ENCODE measurements at regions not wholly inside any gene's neighbourhood (a gene's known extent, or its start where the extent isn't known, plus 50 kb on each side); places are given as distances from the start of the nearest gene placed in this dataset.
"Not testable (repeated sequence)": the region's sequence is repeated elsewhere in the genome, so short reads cannot be mapped to it uniquely, and the experiment has no call there.

DNA sequence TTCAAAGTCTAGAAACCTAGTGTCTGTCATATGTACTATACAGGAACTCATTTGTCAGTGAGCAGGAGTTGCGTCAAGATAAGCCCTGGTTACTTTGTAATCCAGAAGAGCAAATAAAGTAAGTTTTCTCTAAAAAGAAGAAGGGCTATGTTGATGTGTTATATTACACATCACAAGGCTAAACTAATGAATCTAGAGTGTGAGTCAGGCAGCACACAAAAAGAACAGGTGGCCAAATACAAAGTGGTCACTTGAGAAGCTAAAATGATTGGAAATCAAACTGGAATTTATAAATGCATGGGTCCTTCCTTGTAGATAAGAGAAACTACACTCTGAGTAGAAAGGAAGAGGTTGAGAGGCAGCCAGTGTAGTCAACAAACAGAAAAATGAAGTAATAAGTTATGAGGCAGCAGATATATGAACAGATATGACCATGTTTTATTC lies 771.6 kb downstream of the DIPK2A start:
- DNase-seq (ENCODE audit: extremely low read depth in 1 of 11, low read depth in 9 of 11, low spot score in 4 of 11) = no peak

GRCh38 chr3:144744473-144744872 lies 772.9 kb downstream of the DIPK2A start:
- no peak for DNase-seq (ENCODE audit: extremely low read depth in 1 of 11, low read depth in 9 of 11, low spot score in 4 of 11)

DNA sequence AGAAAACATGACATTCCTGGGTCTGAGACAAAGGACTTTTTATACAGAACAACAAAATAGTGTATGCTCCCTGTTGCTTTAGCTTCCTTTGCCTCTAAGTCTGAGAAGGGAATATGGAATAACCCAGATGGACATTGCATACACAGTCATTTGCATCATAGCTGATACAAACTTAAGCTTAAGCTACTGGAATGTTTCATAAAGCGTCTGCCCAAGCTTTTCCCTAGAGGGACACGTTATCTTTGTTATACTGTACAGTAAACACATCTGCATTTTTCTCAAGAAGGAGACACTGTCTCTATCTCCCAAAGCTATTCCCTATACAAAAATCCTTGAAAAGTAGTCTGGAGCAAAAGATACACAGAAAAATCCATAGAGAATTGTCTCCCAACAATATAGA lies 775.0 kb downstream of the DIPK2A start:
- no peak for DNase-seq (ENCODE audit: extremely low read depth in 1 of 11, low read depth in 9 of 11, low spot score in 4 of 11)

DNA sequence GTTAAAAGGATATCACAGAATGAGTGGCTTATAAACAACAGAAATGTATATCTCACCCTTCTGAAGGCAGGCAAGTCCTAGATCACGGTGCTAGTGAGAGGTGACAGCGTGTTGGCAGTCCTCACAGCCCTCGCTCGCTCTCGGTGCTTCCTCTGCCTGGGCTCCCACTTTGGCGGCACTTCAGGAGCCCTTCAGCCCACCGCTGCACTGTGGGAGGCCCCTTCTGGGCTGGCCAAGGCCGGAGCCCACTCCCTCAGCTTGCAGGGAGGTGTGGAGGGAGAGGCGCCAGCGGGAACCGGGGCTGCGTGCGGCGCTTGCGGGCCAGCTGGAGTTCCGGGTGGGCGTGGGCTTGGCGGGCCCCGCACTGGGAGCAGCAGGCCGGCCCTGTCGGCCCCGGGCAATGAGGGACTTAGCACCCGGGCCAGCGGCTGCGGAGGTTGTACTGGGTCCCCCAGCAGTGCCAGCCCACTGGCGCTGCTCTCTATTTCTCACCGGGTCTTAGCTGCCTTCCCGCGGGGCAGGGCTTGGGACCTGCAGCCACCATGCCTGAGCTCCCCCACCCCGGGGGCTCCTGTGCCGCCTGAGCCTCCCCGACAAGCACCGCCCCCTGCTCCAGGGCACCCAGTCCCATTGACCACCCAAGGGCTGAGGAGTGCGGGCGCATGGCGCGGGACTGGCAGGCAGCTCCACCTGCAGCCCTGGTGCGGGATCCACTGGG lies 778.1 kb downstream of the DIPK2A start:
- not testable (repeated sequence) for DNase-seq (ENCODE audit: extremely low read depth in 1 of 11, low read depth in 9 of 11, low spot score in 4 of 11)

DNA sequence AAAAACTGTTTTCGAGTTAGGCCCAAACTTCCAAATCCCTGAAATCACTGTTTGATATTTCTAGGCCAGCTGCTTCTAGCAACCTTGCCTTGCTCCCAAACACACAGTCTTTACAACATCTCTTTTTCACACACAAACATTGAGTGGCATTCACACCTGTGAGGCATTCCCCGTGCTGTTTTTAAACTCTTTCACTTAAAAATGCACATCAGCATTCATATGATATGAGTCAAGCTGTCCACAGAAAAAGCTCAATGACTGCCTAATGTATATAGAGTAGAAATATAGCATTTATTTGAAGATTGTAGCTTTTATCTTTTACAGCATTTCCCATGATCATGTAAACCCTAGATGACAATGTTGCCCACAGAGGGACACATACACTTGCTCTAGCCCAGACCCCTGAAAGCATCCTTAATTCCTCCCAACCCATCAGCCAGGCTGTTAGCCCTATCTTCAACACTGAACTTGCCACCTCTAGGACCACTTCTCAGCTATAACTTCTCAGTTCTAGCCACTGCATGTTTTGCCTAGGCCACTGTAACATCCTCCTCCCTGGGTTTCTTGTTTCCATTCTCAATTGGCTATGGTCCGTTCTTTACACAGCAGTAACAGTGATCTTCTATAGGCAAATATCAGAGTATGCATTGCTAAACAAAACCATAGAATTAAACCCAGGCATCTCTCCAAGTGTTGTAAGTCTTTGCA lies 782.6 kb downstream of the DIPK2A start:
- DNase-seq (ENCODE audit: extremely low read depth in 1 of 11, low read depth in 9 of 11, low spot score in 4 of 11) = no peak

- DNase-seq (ENCODE audit: extremely low read depth in 1 of 11, low read depth in 9 of 11, low spot score in 4 of 11) = no peak
Observed at GRCh38 chr3:144756704-144757440, 785.2 kb downstream of the DIPK2A start.

DNA sequence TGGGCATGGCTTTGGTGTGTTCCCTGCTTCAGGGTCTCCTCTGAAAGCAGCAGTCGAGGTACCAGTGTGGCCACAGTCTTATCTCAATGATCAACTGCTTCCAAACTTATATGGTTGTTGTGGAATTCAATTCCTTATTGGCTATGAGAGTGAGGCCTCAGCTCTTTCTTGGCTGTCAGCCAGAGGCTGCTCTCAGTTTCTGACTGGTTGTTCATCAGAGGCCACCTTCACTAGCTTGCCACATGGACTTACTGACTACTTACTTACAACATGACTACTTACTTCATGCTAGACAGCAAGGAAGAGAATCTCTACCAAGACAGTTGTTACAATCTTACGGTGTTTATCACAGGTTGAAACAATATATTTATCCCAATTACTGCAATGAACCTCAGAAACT lies 789.2 kb downstream of the DIPK2A start:
- DNase-seq (ENCODE audit: extremely low read depth in 1 of 11, low read depth in 9 of 11, low spot score in 4 of 11) = no peak

GRCh38 chr3:144762091-144762490 lies 790.5 kb downstream of the DIPK2A start:
- DNase-seq (ENCODE audit: extremely low read depth in 1 of 11, low read depth in 9 of 11, low spot score in 4 of 11) = no peak

- DNase-seq (ENCODE audit: extremely low read depth in 1 of 11, low read depth in 9 of 11, low spot score in 4 of 11) = no peak
Observed at GRCh38 chr3:144763878-144764454, 792.3 kb downstream of the DIPK2A start.

GRCh38 chr3:144770281-144770680 lies 798.7 kb downstream of the DIPK2A start:
- no peak for DNase-seq (ENCODE audit: extremely low read depth in 1 of 11, low read depth in 9 of 11, low spot score in 4 of 11)

DNA sequence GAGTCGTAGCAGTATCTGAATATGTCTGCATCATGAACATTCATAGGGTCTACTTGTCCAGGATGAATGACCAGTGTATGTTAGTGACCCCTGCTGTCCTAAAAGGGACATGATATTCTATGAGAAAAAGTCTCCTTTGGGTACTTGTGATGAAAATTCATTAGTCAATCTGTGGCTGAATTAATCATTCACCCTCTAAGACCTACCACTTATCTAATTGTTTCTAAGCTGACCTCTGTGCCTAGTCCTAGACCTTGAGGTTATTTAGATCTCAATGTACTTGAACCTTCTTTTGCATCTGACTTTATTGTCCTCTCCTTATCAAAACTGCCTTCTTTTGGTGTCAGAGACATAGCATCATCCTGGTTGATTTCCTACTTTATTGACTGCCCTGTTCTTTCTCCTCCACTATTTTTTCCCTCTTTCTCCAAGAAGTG lies 799.3 kb downstream of the DIPK2A start:
- peak in 2 of 11 donors; percentile 10 to 43 for DNase-seq (ENCODE audit: extremely low read depth in 1 of 11, low read depth in 9 of 11, low spot score in 4 of 11)

GRCh38 chr3:144771381-144771870 lies 799.8 kb downstream of the DIPK2A start:
- DNase-seq (ENCODE audit: extremely low read depth in 1 of 11, low read depth in 9 of 11, low spot score in 4 of 11) = no peak

DNA sequence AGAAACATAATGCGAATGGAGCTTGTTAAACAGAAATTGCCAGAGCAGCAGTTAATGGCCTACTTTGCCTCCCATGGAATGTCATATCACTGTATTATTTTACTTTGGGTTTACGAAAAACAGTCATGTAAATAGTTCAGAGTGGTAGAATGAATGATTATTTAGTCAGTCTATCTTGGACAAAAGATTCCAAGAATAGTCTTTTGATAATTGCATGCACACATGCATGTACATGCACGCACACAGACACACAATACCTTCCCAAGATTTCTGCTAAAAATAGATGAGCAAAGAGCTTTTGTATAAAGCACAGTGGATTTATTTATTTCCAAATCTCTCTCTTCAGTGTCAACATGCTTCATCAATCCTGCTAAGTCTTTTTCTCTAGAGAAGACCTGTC lies 800.7 kb downstream of the DIPK2A start:
- DNase-seq (ENCODE audit: extremely low read depth in 1 of 11, low read depth in 9 of 11, low spot score in 4 of 11) = no peak

- DNase-seq (ENCODE audit: extremely low read depth in 1 of 11, low read depth in 9 of 11, low spot score in 4 of 11) = no peak
Observed at GRCh38 chr3:144773350-144773749, 801.7 kb downstream of the DIPK2A start.

- DNase-seq (ENCODE audit: extremely low read depth in 1 of 11, low read depth in 9 of 11, low spot score in 4 of 11) = no peak
Observed at GRCh38 chr3:144774897-144775296, 803.3 kb downstream of the DIPK2A start.

DNA sequence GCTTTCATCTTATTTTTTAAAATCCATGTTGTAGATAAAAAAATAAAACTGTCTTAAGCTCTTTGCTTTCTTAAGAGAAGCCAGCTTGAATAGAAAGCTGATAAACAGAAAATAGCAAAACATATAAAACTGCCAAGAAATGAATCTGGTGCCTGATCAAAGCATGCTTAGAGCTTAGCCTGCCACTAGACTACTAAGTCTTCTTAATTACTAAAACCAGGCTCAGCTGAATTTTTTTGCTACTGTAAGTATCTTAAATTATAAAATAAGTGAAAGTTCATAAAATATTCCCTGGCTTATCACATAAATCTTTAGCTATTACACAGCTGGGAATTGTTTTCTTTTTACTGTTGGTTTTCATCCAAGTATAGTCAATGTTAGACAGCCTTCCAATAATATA lies 803.9 kb downstream of the DIPK2A start:
- DNase-seq (ENCODE audit: extremely low read depth in 1 of 11, low read depth in 9 of 11, low spot score in 4 of 11) = peak in 7 of 11 donors; percentile 7 to 38 (median 33)

DNA sequence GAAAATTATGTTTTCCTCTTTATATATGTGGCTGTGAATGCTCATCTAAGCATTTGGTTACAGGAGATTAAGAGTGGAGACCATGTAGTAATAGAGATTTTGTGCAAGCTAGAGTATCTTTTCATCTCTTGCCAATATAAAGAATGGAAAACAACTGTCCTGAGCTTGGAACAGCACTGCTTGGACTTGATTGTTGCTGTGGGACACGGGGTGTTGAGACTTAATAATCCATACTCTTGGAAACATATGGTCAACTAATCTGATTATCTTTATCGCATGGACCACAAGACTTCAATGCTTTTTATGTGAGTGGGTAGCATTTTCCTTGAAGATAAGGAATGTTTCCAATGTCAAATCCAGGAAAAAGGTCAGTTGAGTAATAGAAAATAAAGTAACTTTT lies 806.3 kb downstream of the DIPK2A start:
- DNase-seq (ENCODE audit: extremely low read depth in 1 of 11, low read depth in 9 of 11, low spot score in 4 of 11) = no peak

DNA sequence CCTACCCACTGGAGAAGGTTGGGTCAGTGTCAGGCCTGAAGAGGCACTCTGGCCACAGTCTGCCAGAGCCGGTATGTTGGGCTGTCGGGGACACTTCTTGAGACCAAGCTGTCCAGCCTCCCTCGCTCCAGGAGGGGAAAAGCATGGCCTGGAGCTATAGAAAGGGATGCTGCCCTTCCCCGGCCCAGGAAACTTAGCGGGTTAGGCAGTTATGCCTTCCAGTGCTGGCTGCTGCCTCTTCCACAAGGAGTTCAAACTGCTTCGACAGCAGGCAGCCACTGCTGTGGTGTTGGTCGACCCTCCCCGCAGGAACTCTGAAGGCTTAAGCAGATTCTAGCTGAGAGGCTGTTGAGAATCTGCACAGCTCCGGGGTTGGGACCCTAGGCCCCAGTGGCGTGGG lies 819.4 kb downstream of the DIPK2A start:
- no peak for DNase-seq (ENCODE audit: extremely low read depth in 1 of 11, low read depth in 9 of 11, low spot score in 4 of 11)

DNA sequence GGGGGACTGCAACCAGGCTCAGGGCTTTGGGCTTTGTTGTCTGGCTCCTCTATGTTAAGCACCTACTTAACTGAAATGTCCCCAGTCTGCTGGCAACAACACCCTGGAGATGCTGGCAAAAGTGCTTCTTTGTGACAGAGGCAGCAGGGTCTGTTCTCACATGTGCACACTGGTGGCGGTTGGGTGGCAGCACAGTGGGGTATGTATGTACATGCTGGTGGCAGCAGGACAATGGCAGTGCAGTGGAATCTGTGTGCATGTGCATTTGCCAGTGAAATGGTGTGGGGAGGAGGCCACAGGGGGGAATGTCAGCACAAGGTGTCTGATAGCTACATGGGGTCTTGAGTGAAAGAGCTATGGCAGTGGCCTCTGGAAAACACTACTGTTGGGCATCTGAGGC lies 830.3 kb downstream of the DIPK2A start:
- DNase-seq (ENCODE audit: extremely low read depth in 1 of 11, low read depth in 9 of 11, low spot score in 4 of 11) = no peak

DNA sequence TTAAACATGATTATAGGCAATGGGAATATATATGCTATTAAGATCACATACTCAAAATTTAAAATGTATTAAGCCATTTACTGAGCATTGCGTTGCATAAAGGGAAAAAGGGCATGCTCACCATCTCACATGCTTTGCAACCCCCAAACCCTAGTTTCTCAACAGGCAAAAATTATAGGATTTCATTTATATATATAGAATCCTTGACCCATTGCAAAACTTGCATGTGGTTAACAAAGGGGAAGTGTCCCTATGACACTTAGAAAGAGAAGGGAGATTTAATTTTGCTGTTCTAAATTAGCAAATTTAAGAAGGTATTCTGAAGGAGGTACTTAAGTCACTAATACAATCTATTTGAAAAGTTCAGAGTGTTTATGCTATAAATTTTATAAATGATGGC lies 837.8 kb downstream of the DIPK2A start:
- no peak for DNase-seq (ENCODE audit: extremely low read depth in 1 of 11, low read depth in 9 of 11, low spot score in 4 of 11)

All from renal cortex interstitium (tissue), 11 donors.